Progenitor cell of endocrine pancreas (in vitro differentiated cells): ENCODE measurements at regions not wholly inside any gene's neighbourhood (a gene's known extent, or its start where the extent isn't known, plus 50 kb on each side); places are given as distances from the start of the nearest gene placed in this dataset.

Experiments used
- DNase-seq: peaks from one replicate; pipeline ENCODE4 v3.0.0; 2021; ENCODE audit warnings: low spot score; ENCODE audit not compliant: unreplicated experiment
- H3K27ac Mint-ChIP-seq: 2 replicates; pipeline ENCODE4 v1.8.0; 2021; ENCODE audit warnings: mild to moderate bottlenecking, moderate library complexity, mixed read lengths
- H3K27me3 Mint-ChIP-seq: 2 replicates; pipeline ENCODE4 v1.8.0; 2021; ENCODE audit warnings: mixed read lengths
- H3K36me3 Mint-ChIP-seq: 2 replicates; pipeline ENCODE4 v1.8.0; 2022; ENCODE audit warnings: mixed read lengths; ENCODE audit not compliant: insufficient read depth
- H3K4me1 Mint-ChIP-seq: 2 replicates; pipeline ENCODE4 v1.8.0; 2021; ENCODE audit warnings: low read depth, mixed read lengths
- H3K4me3 Mint-ChIP-seq: 2 replicates; pipeline ENCODE4 v1.8.0; 2021; ENCODE audit warnings: low read depth, mild to moderate bottlenecking, moderate library complexity, mixed read lengths
- H3K9me3 Mint-ChIP-seq: 2 replicates; pipeline ENCODE4 v1.8.0; 2021; ENCODE audit warnings: low read depth, mixed read lengths
- TF ChIP-seq, protein P1 (sequence below): fragments of 200-600 bp; sonication (generic); IDR thresholded peaks from one replicate; pipeline ENCODE4 v1.5.0; 2021; ENCODE audit warnings: antibody characterized with exemption, mild to moderate bottlenecking; ENCODE audit not compliant: unreplicated experiment

DNA sequence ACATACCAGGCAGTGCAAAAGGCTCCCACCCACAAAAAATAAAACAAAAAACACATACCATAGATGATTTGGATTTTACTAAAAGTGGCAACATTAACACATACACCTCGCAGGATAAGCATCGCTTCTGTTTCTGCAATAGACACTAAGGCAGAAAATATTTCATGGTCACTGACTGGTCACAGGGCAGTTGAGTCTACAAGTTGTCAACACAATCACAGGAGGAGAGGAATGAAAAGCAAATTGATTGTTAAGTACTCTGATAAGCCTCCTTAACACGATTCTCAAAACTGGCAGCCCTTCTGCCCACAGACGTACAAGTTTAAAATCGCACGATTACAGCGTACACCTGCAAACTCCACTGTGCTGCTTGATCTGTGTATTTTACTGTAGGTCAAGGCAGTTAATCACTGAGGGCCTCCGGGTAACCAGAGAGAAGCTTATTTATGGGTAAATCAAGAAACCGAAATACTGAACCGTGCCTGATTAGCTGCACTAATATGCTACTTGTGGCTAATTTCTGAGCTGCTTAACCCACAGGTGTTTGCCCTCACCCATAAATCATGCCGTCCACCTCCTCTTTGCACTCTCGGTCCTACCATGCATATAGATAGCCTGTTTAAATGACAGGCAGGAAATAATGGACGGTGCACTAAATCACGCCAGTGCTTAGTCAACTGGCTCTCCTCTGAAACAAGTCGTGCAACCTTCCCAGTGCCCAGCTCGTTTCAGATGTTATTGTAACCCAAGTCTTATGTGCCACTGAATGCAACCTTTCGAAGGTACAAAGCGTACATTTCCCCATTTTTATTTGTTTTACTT lies 659.4 kb upstream of the ADAMTS16 start:
- Mint-ChIP-seq H3K4me1 (peaks cover 10% of the 10 kb centered on the region), H3K9me3 (peaks cover 5% of the 10 kb centered on the region), H3K27ac (no peak overlapping the region), H3K4me3 (peak overlapping the region; percentile 15), H3K36me3 (no peaks in the 10 kb centered on the region), H3K27me3 (no peaks in the 10 kb centered on the region)
- TF ChIP-seq, protein P1, sequence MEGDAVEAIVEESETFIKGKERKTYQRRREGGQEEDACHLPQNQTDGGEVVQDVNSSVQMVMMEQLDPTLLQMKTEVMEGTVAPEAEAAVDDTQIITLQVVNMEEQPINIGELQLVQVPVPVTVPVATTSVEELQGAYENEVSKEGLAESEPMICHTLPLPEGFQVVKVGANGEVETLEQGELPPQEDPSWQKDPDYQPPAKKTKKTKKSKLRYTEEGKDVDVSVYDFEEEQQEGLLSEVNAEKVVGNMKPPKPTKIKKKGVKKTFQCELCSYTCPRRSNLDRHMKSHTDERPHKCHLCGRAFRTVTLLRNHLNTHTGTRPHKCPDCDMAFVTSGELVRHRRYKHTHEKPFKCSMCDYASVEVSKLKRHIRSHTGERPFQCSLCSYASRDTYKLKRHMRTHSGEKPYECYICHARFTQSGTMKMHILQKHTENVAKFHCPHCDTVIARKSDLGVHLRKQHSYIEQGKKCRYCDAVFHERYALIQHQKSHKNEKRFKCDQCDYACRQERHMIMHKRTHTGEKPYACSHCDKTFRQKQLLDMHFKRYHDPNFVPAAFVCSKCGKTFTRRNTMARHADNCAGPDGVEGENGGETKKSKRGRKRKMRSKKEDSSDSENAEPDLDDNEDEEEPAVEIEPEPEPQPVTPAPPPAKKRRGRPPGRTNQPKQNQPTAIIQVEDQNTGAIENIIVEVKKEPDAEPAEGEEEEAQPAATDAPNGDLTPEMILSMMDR: no peak
- DNase-seq: no peak

DNA sequence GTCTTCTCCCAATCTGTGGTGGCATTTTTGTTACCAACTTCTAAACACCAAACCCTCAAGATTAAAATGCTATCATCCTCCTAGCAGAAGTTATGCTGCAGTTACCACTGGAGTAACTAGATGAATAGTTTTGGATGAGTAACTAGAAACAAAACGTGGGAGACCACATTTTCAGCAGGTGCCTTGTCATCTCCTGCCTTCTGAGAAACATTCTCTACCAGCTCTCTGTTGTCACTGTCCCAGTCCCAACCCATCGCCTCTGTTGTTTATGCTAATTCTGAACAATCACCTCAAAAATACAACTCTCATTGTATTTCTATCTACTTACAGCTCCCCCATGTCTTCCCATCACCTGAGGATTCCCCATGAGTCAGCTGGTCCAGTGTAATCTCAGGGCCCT lies 652.5 kb upstream of the ADAMTS16 start:
- no peak overlapping the region for H3K4me3 Mint-ChIP-seq
- no peaks in the 10 kb centered on the region for H3K9me3 Mint-ChIP-seq
- H3K27ac Mint-ChIP-seq: no peak overlapping the region
- H3K36me3 Mint-ChIP-seq: no peaks in the 10 kb centered on the region
- H3K4me1 Mint-ChIP-seq: peaks cover 2% of the 10 kb centered on the region
- peaks cover 4% of the 10 kb centered on the region for H3K27me3 Mint-ChIP-seq
- TF ChIP-seq, protein P1: no peak
- no peak for DNase-seq

DNA sequence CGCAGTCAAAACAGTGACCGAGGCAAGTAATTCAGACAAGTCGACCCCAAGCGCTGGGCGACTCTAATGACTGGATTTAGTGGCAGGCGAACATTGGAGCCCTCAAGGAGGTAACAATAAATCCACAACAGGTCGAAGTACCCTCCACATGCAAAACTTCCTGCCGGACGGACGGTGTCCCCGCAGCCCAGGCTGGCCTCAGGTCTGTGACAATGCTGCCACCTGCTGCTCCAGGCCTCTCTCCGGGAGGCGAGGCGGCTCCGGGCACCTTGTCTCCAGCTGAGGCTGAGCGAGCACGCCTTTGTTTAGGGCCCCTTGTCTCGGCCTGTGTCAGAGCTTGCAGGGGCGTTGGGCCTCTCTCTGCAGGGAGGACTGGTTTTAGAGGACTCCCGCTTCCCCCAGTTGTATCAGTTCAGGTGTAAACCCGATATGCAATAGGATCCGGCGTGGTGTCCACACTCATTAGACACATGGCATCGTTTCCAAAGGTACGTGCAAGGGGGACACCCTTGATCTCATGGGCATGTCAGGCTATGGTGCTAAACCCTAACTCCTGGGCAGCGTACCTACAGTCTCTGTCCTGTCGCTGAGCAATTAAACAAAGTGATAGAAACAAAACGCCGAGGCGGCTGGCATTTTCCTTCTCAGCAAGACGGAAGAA lies 628.0 kb upstream of the ADAMTS16 start:
- peaks cover 46% of the 10 kb centered on the region for H3K27me3 Mint-ChIP-seq
- DNase-seq: peak; percentile 64
- no peaks in the 10 kb centered on the region for H3K9me3 Mint-ChIP-seq
- no peaks in the 10 kb centered on the region for H3K36me3 Mint-ChIP-seq
- H3K27ac Mint-ChIP-seq: no peak overlapping the region
- peak overlapping the region; percentile 58 for H3K4me3 Mint-ChIP-seq
- TF ChIP-seq, protein P1: peak; percentile 79
- peaks cover 12% of the 10 kb centered on the region for H3K4me1 Mint-ChIP-seq

DNA sequence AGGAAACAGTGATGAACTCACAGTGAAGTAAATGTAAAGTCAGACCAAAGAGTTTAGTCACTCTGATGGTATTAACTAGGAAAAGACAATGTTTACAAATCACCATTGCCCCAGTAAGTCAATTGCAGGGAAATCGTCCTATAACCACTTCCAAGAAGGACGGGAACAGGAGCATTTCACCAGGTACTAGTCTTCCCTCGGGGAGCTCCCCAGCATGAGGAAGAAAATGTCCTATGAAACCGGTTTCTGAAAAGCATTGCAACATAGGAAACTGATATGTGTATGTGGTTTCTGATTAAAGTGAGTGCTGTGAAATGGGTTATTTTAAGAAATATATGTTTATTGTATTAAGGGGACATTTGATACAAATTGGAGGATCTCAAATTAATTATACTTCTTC lies 626.7 kb upstream of the ADAMTS16 start:
- Mint-ChIP-seq H3K27ac (no peak overlapping the region), H3K4me3 (no peak overlapping the region), H3K36me3 (no peaks in the 10 kb centered on the region), H3K4me1 (peaks cover 12% of the 10 kb centered on the region), H3K27me3 (peaks cover 46% of the 10 kb centered on the region), H3K9me3 (no peaks in the 10 kb centered on the region)
- DNase-seq: no peak
- TF ChIP-seq, protein P1: no peak

DNA sequence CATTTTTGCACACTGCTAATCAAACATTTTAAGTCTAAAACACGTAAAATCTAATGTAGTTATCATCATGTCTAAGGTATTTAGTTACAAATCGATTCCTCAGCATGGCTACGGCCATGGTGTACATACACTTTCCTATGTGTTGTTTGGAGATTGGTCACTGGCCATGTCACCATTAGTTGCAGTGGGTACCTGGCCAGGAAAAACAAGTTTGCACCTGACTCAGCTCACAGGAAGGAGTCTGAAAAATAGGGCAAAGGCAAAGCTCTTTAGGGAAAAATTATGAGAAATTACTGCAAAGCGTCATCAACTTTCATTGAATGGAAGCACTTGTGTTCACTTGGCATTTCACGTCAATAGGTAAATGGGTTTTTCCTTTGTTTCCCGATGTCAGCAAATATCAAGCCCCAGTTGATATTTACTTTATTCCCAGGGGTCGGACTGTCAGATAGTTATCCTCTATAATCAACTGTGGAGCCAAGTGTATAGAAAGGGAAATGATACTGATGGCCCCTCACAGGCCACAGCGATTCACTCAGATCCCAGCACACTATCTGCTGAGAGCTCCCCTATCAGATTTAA lies 626.0 kb upstream of the ADAMTS16 start:
- H3K4me1 Mint-ChIP-seq: peaks cover 12% of the 10 kb centered on the region
- DNase-seq: no peak
- TF ChIP-seq, protein P1: no peak

More for the DNA sequence above, 626.0 kb upstream of the ADAMTS16 start:
- Mint-ChIP-seq H3K9me3 (no peaks in the 10 kb centered on the region), H3K36me3 (no peaks in the 10 kb centered on the region), H3K4me3 (no peak overlapping the region), H3K27me3 (peaks cover 48% of the 10 kb centered on the region), H3K27ac (no peak overlapping the region)
